ENCODE measurements at regions not wholly inside any gene's neighbourhood (a gene's known extent, or its start where the extent isn't known, plus 50 kb on each side); places are given as distances from the start of the nearest gene placed in this dataset.

- H3K27ac Mint-ChIP-seq = no peak overlapping the region
- no peaks in the 10 kb centered on the region for H3K36me3 Mint-ChIP-seq (ENCODE audit: low read depth)
- H3K27me3 Mint-ChIP-seq (ENCODE audit: low read depth) = peaks cover 33% of the 10 kb centered on the region
- no peak for TF ChIP-seq CTCF (IDR thresholded peaks at IDR 0.05; ENCODE audit: unreplicated experiment in 3 of 3)
- H3K4me1 Mint-ChIP-seq = no peaks in the 10 kb centered on the region
- H3K4me3 Mint-ChIP-seq = no peak overlapping the region
- peaks cover 6% of the 10 kb centered on the region for H3K9me3 Mint-ChIP-seq
Measured at GRCh38 chr1:5522531-5523145, 469.6 kb downstream of the NPHP4 start.

- peaks cover 6% of the 10 kb centered on the region for H3K9me3 Mint-ChIP-seq
Measured at GRCh38 chr1:5519366-5520135, 472.7 kb downstream of the NPHP4 start.

GRCh38 chr1:5516756-5517155 is 475.5 kb downstream of the NPHP4 start:
- Mint-ChIP-seq H3K27me3 (ENCODE audit: low read depth) (peaks cover 39% of the 10 kb centered on the region), H3K36me3 (ENCODE audit: low read depth) (no peaks in the 10 kb centered on the region), H3K4me1 (peaks cover 9% of the 10 kb centered on the region), H3K4me3 (no peak overlapping the region), H3K9me3 (peaks cover 6% of the 10 kb centered on the region), H3K27ac (no peak overlapping the region)
- TF ChIP-seq CTCF (IDR thresholded peaks at IDR 0.05; ENCODE audit: unreplicated experiment in 3 of 3) = no peak

More at GRCh38 chr1:5519366-5520135, 472.7 kb downstream of the NPHP4 start:
- Mint-ChIP-seq H3K27ac (no peak overlapping the region), H3K4me1 (peaks cover under 1% of the 10 kb centered on the region), H3K4me3 (no peak overlapping the region), H3K36me3 (ENCODE audit: low read depth) (no peaks in the 10 kb centered on the region), H3K27me3 (ENCODE audit: low read depth) (peaks cover 43% of the 10 kb centered on the region)
- TF ChIP-seq CTCF (IDR thresholded peaks at IDR 0.05; ENCODE audit: unreplicated experiment in 3 of 3) = no peak

GRCh38 chr1:5515501-5515900 is 476.7 kb downstream of the NPHP4 start:
- Mint-ChIP-seq H3K9me3 (peaks cover 6% of the 10 kb centered on the region), H3K4me1 (peaks cover 9% of the 10 kb centered on the region), H3K27me3 (ENCODE audit: low read depth) (peaks cover 33% of the 10 kb centered on the region), H3K4me3 (no peak overlapping the region), H3K27ac (no peak overlapping the region), H3K36me3 (ENCODE audit: low read depth) (no peaks in the 10 kb centered on the region)
- no peak for TF ChIP-seq CTCF (IDR thresholded peaks at IDR 0.05; ENCODE audit: unreplicated experiment in 3 of 3)

GRCh38 chr1:5514527-5515183 is 477.6 kb downstream of the NPHP4 start:
- Mint-ChIP-seq H3K27me3 (ENCODE audit: low read depth) (peaks cover 34% of the 10 kb centered on the region), H3K27ac (no peak overlapping the region), H3K9me3 (peaks cover 3% of the 10 kb centered on the region), H3K4me3 (no peak overlapping the region), H3K36me3 (ENCODE audit: low read depth) (no peaks in the 10 kb centered on the region), H3K4me1 (peaks cover 9% of the 10 kb centered on the region)
- peak; percentile 100 for TF ChIP-seq CTCF (IDR thresholded peaks at IDR 0.05; ENCODE audit: unreplicated experiment in 3 of 3)
